ACC112 (cell line): ENCODE measurements at regions not wholly inside any gene's neighbourhood (a gene's known extent, or its start where the extent isn't known, plus 50 kb on each side); places are given as distances from the start of the nearest gene placed in this dataset.
"Not testable (repeated sequence)": the region's sequence is repeated elsewhere in the genome, so short reads cannot be mapped to it uniquely, and the experiment has no call there.

ENCODE experiments used
- H2AFZ ChIP-seq: fragments of 200-600 bp; sonication (generic); one replicate; pipeline ENCODE4 v1.6.0; 2017; ENCODE audit warnings: antibody characterized with exemption, low read length; ENCODE audit not compliant: unreplicated experiment
- H3K27ac ChIP-seq: fragments of 200-600 bp; sonication (generic); 2 replicates; pipeline ENCODE4 v1.5.1; 2014; ENCODE audit warnings: low read depth, mild to moderate bottlenecking, antibody characterized with exemption, low read length, moderate library complexity
- H3K27me3 ChIP-seq: fragments of 200-600 bp; sonication (generic); 2 replicates; pipeline ENCODE4 v1.6.1; 2014; ENCODE audit warnings: mild to moderate bottlenecking, antibody characterized with exemption, low read length, moderate library complexity, mixed read lengths; ENCODE audit not compliant: insufficient read depth
- H3K36me3 ChIP-seq: fragments of 200-600 bp; sonication (generic); 2 replicates; pipeline ENCODE4 v1.6.1; 2016; ENCODE audit warnings: mild to moderate bottlenecking, antibody characterized with exemption, low read length, moderate library complexity, mixed read lengths; ENCODE audit not compliant: insufficient read depth
- H3K4me1 ChIP-seq: fragments of 200-600 bp; sonication (generic); one replicate; pipeline ENCODE4 v1.6.1; 2016; ENCODE audit warnings: low read length, mixed read lengths; ENCODE audit not compliant: insufficient read depth, unreplicated experiment, control insufficient read depth
- H3K4me3 ChIP-seq: fragments of 200-600 bp; sonication (generic); 2 replicates; pipeline ENCODE4 v1.5.1; 2014; ENCODE audit warnings: mild to moderate bottlenecking, low read depth, low read length
- H3K79me2 ChIP-seq: fragments of 200-600 bp; sonication (generic); one replicate; pipeline ENCODE4 v1.6.0; 2016; ENCODE audit warnings: low read length; ENCODE audit not compliant: control insufficient read depth, unreplicated experiment, insufficient read depth

GRCh38 chrX:63135859-63136258 is 215.3 kb downstream of the SPIN4 start:
- H3K27ac ChIP-seq, H3K27me3 ChIP-seq, H3K36me3 ChIP-seq, H2AFZ ChIP-seq, H3K79me2 ChIP-seq, H3K4me1 ChIP-seq, H3K4me3 ChIP-seq: not testable (repeated sequence)

GRCh38 chrX:63128509-63128908 is 222.6 kb downstream of the SPIN4 start:
- H3K79me2 ChIP-seq: no peaks in the 10 kb centered on the region
- H3K27ac ChIP-seq: no peak overlapping the region
- H3K4me3 ChIP-seq: no peak overlapping the region
- H3K36me3 ChIP-seq: no peaks in the 10 kb centered on the region
- H2AFZ ChIP-seq: no peak overlapping the region
- no peaks in the 10 kb centered on the region for H3K27me3 ChIP-seq
- H3K4me1 ChIP-seq: no peaks in the 10 kb centered on the region

GRCh38 chrX:63115196-63115595 is 235.9 kb downstream of the SPIN4 start:
- no peaks in the 10 kb centered on the region for H3K36me3 ChIP-seq
- no peak overlapping the region for H3K4me3 ChIP-seq
- no peaks in the 10 kb centered on the region for H3K27me3 ChIP-seq
- no peaks in the 10 kb centered on the region for H3K79me2 ChIP-seq
- H3K27ac ChIP-seq: no peak overlapping the region
- H3K4me1 ChIP-seq: no peaks in the 10 kb centered on the region
- H2AFZ ChIP-seq: no peak overlapping the region

- Histone ChIP-seq H2AFZ (no peak overlapping the region), H3K36me3 (no peaks in the 10 kb centered on the region), H3K79me2 (no peaks in the 10 kb centered on the region), H3K27ac (no peak overlapping the region), H3K4me1 (no peaks in the 10 kb centered on the region), H3K4me3 (no peak overlapping the region), H3K27me3 (no peaks in the 10 kb centered on the region)
Observed at GRCh38 chrX:63101879-63102620, 249.1 kb downstream of the SPIN4 start.

GRCh38 chrX:63058204-63058603 is 292.9 kb downstream of the SPIN4 start:
- no peak overlapping the region for H3K4me3 ChIP-seq
- H3K4me1 ChIP-seq: no peaks in the 10 kb centered on the region
- H3K27me3 ChIP-seq: no peaks in the 10 kb centered on the region
- no peaks in the 10 kb centered on the region for H3K36me3 ChIP-seq
- no peak overlapping the region for H3K27ac ChIP-seq
- H3K79me2 ChIP-seq: no peaks in the 10 kb centered on the region
- H2AFZ ChIP-seq: no peak overlapping the region

DNA sequence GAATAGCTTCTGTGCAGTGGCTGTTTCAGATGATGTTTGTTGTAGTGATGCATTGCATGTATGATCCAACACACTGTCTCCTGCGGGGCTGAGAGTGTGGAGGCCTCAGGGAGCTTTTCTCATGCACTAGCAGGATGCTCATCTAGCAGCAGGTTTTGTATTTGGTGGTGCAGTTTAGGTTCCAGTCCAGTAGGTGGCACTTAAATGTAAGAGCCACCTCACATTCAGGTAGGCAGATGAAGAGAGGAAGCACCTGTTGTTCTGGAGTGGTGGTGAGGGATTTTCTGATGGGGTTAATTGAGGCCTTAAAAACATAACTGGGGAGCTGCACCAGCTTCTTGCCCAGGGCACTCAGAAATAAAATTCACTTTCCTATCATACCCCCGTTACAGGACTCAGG is 300.9 kb downstream of the SPIN4 start:
- H3K79me2 ChIP-seq: no peaks in the 10 kb centered on the region
- no peak overlapping the region for H2AFZ ChIP-seq
- no peaks in the 10 kb centered on the region for H3K27me3 ChIP-seq
- no peaks in the 10 kb centered on the region for H3K36me3 ChIP-seq
- H3K4me1 ChIP-seq: no peaks in the 10 kb centered on the region
- no peak overlapping the region for H3K27ac ChIP-seq
- no peak overlapping the region for H3K4me3 ChIP-seq

- Histone ChIP-seq H2AFZ (no peak overlapping the region), H3K79me2 (no peaks in the 10 kb centered on the region), H3K4me3 (no peak overlapping the region), H3K27me3 (no peaks in the 10 kb centered on the region), H3K4me1 (no peaks in the 10 kb centered on the region), H3K36me3 (no peaks in the 10 kb centered on the region), H3K27ac (no peak overlapping the region)
Observed at GRCh38 chrX:63032811-63033210, 318.3 kb downstream of the SPIN4 start.

DNA sequence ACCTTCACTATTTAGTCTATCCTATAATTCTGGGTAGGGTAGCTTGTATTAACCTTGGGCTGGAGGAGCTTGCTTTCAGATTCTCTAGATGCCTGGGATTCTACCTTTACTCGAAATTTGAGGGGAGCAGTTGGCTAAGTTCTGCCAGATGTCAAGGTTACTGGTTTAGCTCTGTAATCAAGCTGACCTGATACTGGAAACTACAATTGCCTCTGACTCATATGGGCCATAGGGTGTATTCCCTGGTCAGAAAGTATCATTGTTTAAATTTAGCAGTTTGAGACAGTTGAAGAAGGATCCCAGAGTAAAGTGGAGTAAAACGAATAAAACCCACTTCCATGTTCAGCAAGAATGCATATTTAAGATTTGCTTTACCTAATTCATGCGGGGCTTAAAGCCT is 337.6 kb downstream of the SPIN4 start:
- H3K4me3 ChIP-seq: no peak overlapping the region

DNA sequence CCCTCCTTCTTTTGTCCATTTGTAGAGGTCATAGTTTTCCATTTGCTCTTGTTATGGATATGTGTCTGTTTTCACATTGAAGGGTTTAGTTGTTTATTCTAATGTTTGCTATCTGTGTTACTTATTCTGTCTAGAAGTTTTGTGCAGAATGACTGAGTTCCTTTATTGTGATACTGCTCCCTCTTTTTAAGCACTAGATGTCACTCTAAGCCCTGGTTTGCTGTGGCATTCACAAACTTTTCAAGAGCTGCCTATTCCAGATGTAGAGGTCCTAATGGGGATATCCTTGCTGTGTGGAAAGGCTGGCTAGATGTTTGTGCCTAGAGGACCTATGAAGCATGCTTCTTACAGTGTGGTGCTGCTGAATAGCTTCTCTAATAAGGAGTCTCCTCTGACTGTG is 338.6 kb downstream of the SPIN4 start:
- H3K27me3 ChIP-seq: no peaks in the 10 kb centered on the region
- H3K79me2 ChIP-seq: no peaks in the 10 kb centered on the region
- H3K27ac ChIP-seq: no peak overlapping the region
- no peaks in the 10 kb centered on the region for H3K36me3 ChIP-seq
- H2AFZ ChIP-seq: no peak overlapping the region
- H3K4me3 ChIP-seq: no peak overlapping the region
- H3K4me1 ChIP-seq: no peaks in the 10 kb centered on the region

More for the DNA sequence above, 337.6 kb downstream of the SPIN4 start:
- H3K79me2 ChIP-seq: no peaks in the 10 kb centered on the region
- H3K27ac ChIP-seq: no peak overlapping the region
- H3K36me3 ChIP-seq: no peaks in the 10 kb centered on the region
- H3K4me1 ChIP-seq: no peaks in the 10 kb centered on the region
- no peak overlapping the region for H2AFZ ChIP-seq
- H3K27me3 ChIP-seq: no peaks in the 10 kb centered on the region

DNA sequence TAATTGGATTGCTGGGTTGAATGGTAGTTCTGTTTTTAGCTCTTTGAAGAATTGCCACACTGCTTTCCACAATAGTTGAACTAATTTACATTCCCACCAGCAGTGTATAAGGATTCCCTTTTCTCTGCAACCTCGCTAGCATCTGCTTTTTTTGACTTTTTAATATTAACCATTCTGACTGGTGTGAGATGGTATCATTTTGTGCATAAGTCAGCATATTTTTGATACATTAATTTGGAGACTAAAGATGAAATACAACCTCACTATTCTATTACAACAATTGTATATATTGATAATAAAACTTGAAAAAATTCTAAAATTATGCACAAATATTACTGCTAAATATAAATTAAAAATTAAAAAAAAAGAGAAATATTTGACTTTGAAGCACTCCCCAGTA is 350.9 kb downstream of the SPIN4 start:
- not testable (repeated sequence) for H3K79me2 ChIP-seq, H3K36me3 ChIP-seq, H3K27me3 ChIP-seq, H3K27ac ChIP-seq, H2AFZ ChIP-seq, H3K4me1 ChIP-seq, H3K4me3 ChIP-seq
